Pancreas (tissue), 10 donors: ENCODE measurements at regions not wholly inside any gene's neighbourhood (a gene's known extent, or its start where the extent isn't known, plus 50 kb on each side); places are given as distances from the start of the nearest gene placed in this dataset.

Source experiments
- ATAC-seq, 4 donors: fragments of 200-7000 bp; cut with Tn5 transposase; one replicate each; pipeline versions ENCODE4 v1.8.0 to v1.9.1; 2020; ENCODE audit warnings: mild to moderate bottlenecking in 4 of 4, moderate library complexity in 4 of 4
- DNase-seq, 6 donors: peaks; one replicate each; pipeline ENCODE4 v3.0.0-alpha.2; 2020
- FAIRE-seq: peaks from 2 replicates; lab custom pipeline; 2012; peaks lifted over from hg19 to GRCh38; lab: Jason Lieb, UNC
- H3K27ac ChIP-seq, 4 donors: fragments of 200-600 bp; sonication (generic); 1 replicate in 3 of 4; 2 replicates in 1 of 4; pipeline versions ENCODE4 v1.5.0 to v1.8.0; 2020
- H3K27me3 ChIP-seq, 4 donors: fragments of 200-600 bp; one replicate each; pipeline ENCODE4 v1.8.0; 2021
- H3K36me3 ChIP-seq, 3 donors: fragments of 200-600 bp; sonication (generic) in 1 of 3; one replicate each; pipeline versions ENCODE4 v1.5.0 to v1.8.0; 2020 to 2021
- H3K4me1 ChIP-seq, 3 donors: fragments of 200-600 bp; one replicate each; pipeline ENCODE4 v1.8.0; 2021
- H3K4me3 ChIP-seq, 4 donors: fragments of 200-600 bp; sonication (generic) in 2 of 4; one replicate each; pipeline versions ENCODE4 v1.5.0 to v1.8.0; 2020 to 2021
- H3K9me3 ChIP-seq, 4 donors: fragments of 200-600 bp; one replicate each; pipeline ENCODE4 v1.8.0; 2021
- CTCF ChIP-seq, 4 donors: fragments of 200-600 bp; sonication (generic) in 3 of 4; IDR thresholded peaks; one replicate each; pipeline versions ENCODE4 v1.5.0 to v1.8.0; 2021; ENCODE audit warnings: antibody characterized with exemption in 4 of 4
- WGBS, 2 donors: extraction: QIAGEN DNeasy Blood & Tissue Kit; methylation state at CpG; one replicate each; pipeline ENCODE4 v1.1.7; 2013; 5-methylcytosine and 5-hydroxymethylcytosine counted together
- intact Hi-C, 3 donors: fragments of 100-400 bp; cut with DNase I; formaldehyde crosslinking; loops; one replicate each; pipeline versions ENCODE4 v1.11.1 to v1.14.2; 2022
- donor health status: healthy with polysubstance abuse.
- donor health status: DM: no; HTN: no; CAD: no; lungs with moderate emphysema.
- donor health status: DM: no; HTN: no; CAD: no.
- donor health status: control.
- donor health status: control.
- donor health status: Bipolar disorder and iron deficiency.
- donor health status: DM: yes; HTN: yes; CAD: no.
- donor health status: DM: no; HTN: no; CAD: no.
- donor health status: DM: no; HTN: no; CAD: no.
- donor health status: DM: yes; HTN: yes; CAD: no.

GRCh38 chr13:55439450-55439849 lies 1701.3 kb upstream of the PRR20A start:
- no peak for TF ChIP-seq CTCF (IDR thresholded peaks at IDR 0.05)
- no peak for ATAC-seq
- no peaks in the 10 kb centered on the region for H3K4me1 ChIP-seq
- no peaks in the 10 kb centered on the region for H3K9me3 ChIP-seq
- no peaks in the 10 kb centered on the region for H3K36me3 ChIP-seq
- 54 to 58% methylated on average over 1 of the region's 1 CpG for whole genome bisulfite sequencing, 2 donors
- intact Hi-C loops: no loop called here
- no peaks in the 10 kb centered on the region for H3K27me3 ChIP-seq
- H3K4me3 ChIP-seq: no peak overlapping the region
- H3K27ac ChIP-seq: no peak overlapping the region
- DNase-seq: no peak
- FAIRE-seq: no peak

GRCh38 chr13:55440465-55441085 lies 1700.1 kb upstream of the PRR20A start:
- no peak for DNase-seq
- no peak for ATAC-seq
- TF ChIP-seq CTCF (IDR thresholded peaks at IDR 0.05): no peak
- 59 to 69% methylated on average over 4 of the region's 4 CpGs for WGBS, 2 donors
- Histone ChIP-seq H3K4me1 (no peaks in the 10 kb centered on the region), H3K36me3 (no peaks in the 10 kb centered on the region), H3K27ac (no peak overlapping the region), H3K4me3 (no peak overlapping the region), H3K9me3 (no peaks in the 10 kb centered on the region), H3K27me3 (no peaks in the 10 kb centered on the region)
- no peak for FAIRE-seq
- intact Hi-C loops: no loop called here

GRCh38 chr13:55464222-55464621 lies 1676.5 kb upstream of the PRR20A start:
- no peak for DNase-seq
- Histone ChIP-seq H3K27me3 (peaks cover 0 to 3% (median 0%) of the 10 kb centered on the region in 4 donors), H3K4me3 (no peak overlapping the region), H3K36me3 (no peaks in the 10 kb centered on the region), H3K27ac (no peak overlapping the region), H3K9me3 (no peaks in the 10 kb centered on the region), H3K4me1 (no peaks in the 10 kb centered on the region)
- 37 to 42% methylated on average over 3 of the region's 3 CpGs for whole genome bisulfite sequencing, 2 donors
- TF ChIP-seq CTCF (IDR thresholded peaks at IDR 0.05): no peak
- intact Hi-C loops: no loop called here
- no peak for ATAC-seq
- no peak for FAIRE-seq

GRCh38 chr13:55467476-55467875 lies 1673.2 kb upstream of the PRR20A start:
- no peaks in the 10 kb centered on the region for H3K36me3 ChIP-seq
- intact Hi-C loops: no loop called here
- FAIRE-seq (no peak), DNase-seq (no peak), ATAC-seq (no peak)
- H3K9me3 ChIP-seq: no peaks in the 10 kb centered on the region
- WGBS, 2 donors: 75 to 83% methylated on average over 2 of the region's 2 CpGs
- H3K4me1 ChIP-seq: no peaks in the 10 kb centered on the region
- no peak for TF ChIP-seq CTCF (IDR thresholded peaks at IDR 0.05)
- no peak overlapping the region for H3K4me3 ChIP-seq
- H3K27me3 ChIP-seq: peaks cover 0 to 3% (median 0%) of the 10 kb centered on the region in 4 donors
- no peak overlapping the region for H3K27ac ChIP-seq

GRCh38 chr13:55483626-55484158 lies 1657.0 kb upstream of the PRR20A start:
- intact Hi-C loops: no loop called here
- ATAC-seq (no peak), DNase-seq (no peak), FAIRE-seq (no peak)
- Histone ChIP-seq H3K4me1 (no peaks in the 10 kb centered on the region), H3K27ac (no peak overlapping the region), H3K27me3 (no peaks in the 10 kb centered on the region), H3K9me3 (no peaks in the 10 kb centered on the region), H3K36me3 (no peaks in the 10 kb centered on the region), H3K4me3 (no peak overlapping the region)
- 58 to 74% methylated on average over 3 of the region's 3 CpGs for WGBS, 2 donors
- TF ChIP-seq CTCF (IDR thresholded peaks at IDR 0.05): no peak
